Kidney (tissue), 13 donors: ENCODE measurements at regions not wholly inside any gene's neighbourhood (a gene's known extent, or its start where the extent isn't known, plus 50 kb on each side); places are given as distances from the start of the nearest gene placed in this dataset.

Experiments used
- DNase-seq, 5 donors: peaks; one replicate each; pipeline ENCODE4 v3.0.0-alpha.2; 2013 to 2020
- FAIRE-seq: peaks from 2 replicates; lab custom pipeline; 2012; peaks lifted over from hg19 to GRCh38; lab: Jason Lieb, UNC
- H3K27ac ChIP-seq, 2 donors: one replicate each; pipeline ENCODE4 v1.7.0; 2013; ENCODE audit warnings: low read depth in 2 of 2, low read length in 2 of 2, inconsistent platforms in 1 of 2
- H3K27me3 ChIP-seq: one replicate; pipeline ENCODE4 v1.7.1; 2013; ENCODE audit warnings: low read length, inconsistent platforms; ENCODE audit not compliant: control insufficient read depth, insufficient read depth
- H3K36me3 ChIP-seq, 3 donors: one replicate each; pipeline versions ENCODE4 v1.7.0 to v1.7.1; 2013; ENCODE audit warnings: low read length in 3 of 3, control low read depth in 1 of 3, inconsistent platforms in 1 of 3; ENCODE audit not compliant: insufficient read depth in 3 of 3, control insufficient read depth in 2 of 3
- H3K4me1 ChIP-seq, 3 donors: one replicate each; pipeline versions ENCODE4 v1.7.0 to v1.7.1; 2013; ENCODE audit warnings: low read length in 3 of 3, inconsistent platforms in 1 of 3, low read depth in 1 of 3; ENCODE audit not compliant: control insufficient read depth in 2 of 3, insufficient read depth in 2 of 3
- H3K4me3 ChIP-seq, 3 donors: one replicate each; pipeline versions ENCODE4 v1.7.0 to v1.8.1; 2013; ENCODE audit warnings: low read length in 3 of 3, control low read depth in 1 of 3, inconsistent platforms in 1 of 3
- H3K9ac ChIP-seq, 3 donors: one replicate each; pipeline versions ENCODE4 v1.7.0 to v1.7.1; 2013; ENCODE audit warnings: low read length in 3 of 3, control low read depth in 1 of 3, inconsistent platforms in 1 of 3
- H3K9me3 ChIP-seq, 3 donors: one replicate each; pipeline versions ENCODE4 v1.7.0 to v1.7.1; 2013; ENCODE audit warnings: low read length in 3 of 3, control low read depth in 1 of 3, inconsistent platforms in 1 of 3; ENCODE audit not compliant: control insufficient read depth in 2 of 3, insufficient read depth in 1 of 3
- intact Hi-C: fragments of 100-400 bp; cut with DNase I; formaldehyde crosslinking; loops from one replicate; pipeline ENCODE4 v1.11.1; 2022
- TF ChIP-seq, protein P1 (sequence below): IDR thresholded peaks from 3 replicates; pipeline ENCODE4 v1.5.1; 2012; ENCODE audit warnings: mild to moderate bottlenecking, moderate library complexity, borderline replicate concordance; ENCODE audit not compliant: insufficient read depth; ENCODE audit errors: extremely low read depth
- donor health status: control.
- donor health status: control.
- donor health status: control.
- donor health status: control.
- donor health status: control.
- donor health status: DM: yes; HTN: yes; CAD: no.
- donor health status: Normal renal cell carcinoma (clear cell type).

DNA sequence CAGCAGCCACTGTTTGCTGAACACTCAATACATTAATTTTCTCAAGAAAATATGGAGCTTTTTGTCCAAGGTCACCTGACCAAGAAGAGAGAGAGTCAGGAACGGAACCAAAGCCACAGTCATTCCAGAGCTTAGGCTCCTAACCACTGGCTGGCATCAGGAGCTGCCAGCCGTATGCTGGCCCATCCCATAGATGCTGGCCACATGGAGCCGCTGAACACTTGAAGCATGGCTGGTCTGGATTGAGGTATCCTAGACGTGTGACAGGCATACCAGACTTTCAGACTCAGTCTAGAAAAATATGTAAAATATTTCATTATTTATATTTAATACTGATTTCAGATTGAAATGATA lies 458.7 kb downstream of the MATN1 start:
- Histone ChIP-seq H3K4me3 (no peak overlapping the region), H3K27me3 (no peaks in the 10 kb centered on the region), H3K9ac (no peak overlapping the region), H3K27ac (no peak overlapping the region), H3K36me3 (no peaks in the 10 kb centered on the region), H3K4me1 (no peaks in the 10 kb centered on the region), H3K9me3 (no peaks in the 10 kb centered on the region)
- TF ChIP-seq, protein P1, sequence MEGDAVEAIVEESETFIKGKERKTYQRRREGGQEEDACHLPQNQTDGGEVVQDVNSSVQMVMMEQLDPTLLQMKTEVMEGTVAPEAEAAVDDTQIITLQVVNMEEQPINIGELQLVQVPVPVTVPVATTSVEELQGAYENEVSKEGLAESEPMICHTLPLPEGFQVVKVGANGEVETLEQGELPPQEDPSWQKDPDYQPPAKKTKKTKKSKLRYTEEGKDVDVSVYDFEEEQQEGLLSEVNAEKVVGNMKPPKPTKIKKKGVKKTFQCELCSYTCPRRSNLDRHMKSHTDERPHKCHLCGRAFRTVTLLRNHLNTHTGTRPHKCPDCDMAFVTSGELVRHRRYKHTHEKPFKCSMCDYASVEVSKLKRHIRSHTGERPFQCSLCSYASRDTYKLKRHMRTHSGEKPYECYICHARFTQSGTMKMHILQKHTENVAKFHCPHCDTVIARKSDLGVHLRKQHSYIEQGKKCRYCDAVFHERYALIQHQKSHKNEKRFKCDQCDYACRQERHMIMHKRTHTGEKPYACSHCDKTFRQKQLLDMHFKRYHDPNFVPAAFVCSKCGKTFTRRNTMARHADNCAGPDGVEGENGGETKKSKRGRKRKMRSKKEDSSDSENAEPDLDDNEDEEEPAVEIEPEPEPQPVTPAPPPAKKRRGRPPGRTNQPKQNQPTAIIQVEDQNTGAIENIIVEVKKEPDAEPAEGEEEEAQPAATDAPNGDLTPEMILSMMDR, result no peak
- DNase-seq (no peak), FAIRE-seq (no peak)
- intact Hi-C loops, result no loop called here

DNA sequence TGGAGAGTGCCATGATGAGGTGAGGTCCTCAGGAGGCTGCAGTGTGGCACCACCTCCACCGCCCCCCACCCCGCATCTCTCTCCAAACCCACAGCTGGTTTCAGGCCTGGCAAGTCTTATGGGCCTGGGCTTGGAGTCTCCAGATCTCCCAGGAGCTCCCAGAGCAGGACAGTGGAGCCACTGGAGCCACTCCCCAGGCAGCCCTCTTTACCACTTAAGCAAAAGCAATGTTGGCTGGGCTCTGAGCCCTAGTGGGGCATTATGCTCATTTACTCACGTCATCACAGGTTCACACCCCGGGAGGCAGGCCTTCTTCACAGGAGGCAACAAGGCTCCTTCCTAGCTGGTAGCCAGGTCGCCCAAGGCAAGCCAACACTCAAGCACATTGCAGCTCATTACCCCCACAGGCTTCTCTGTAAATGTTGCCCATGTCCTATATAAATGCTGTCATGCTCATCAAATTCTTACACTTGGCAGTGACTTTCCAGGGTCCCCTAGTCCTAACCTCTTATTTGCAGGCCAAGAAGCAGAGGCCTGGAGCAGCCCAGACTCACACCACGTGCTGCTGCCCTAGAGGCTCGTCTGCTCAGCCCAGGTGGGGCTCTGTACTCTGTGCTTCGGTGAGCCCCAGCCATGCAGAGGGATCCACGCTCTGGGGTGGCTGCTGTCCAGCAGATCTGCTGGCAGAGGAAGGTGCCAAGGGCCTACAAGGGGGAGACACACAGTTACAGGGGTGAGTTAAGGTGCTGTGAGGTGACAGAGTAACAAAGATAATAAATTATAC lies 459.3 kb downstream of the MATN1 start:
- no peaks in the 10 kb centered on the region for H3K36me3 ChIP-seq
- no peaks in the 10 kb centered on the region for H3K4me1 ChIP-seq
- H3K27me3 ChIP-seq, result no peaks in the 10 kb centered on the region
- intact Hi-C loops, result no loop called here
- DNase-seq (peak in 3 of 5 donors; percentile 21 to 35 (median 29)), FAIRE-seq (no peak)
- H3K27ac ChIP-seq, result no peak overlapping the region
- TF ChIP-seq, protein P1, result no peak
- no peaks in the 10 kb centered on the region for H3K9me3 ChIP-seq
- no peak overlapping the region for H3K4me3 ChIP-seq
- no peak overlapping the region for H3K9ac ChIP-seq

DNA sequence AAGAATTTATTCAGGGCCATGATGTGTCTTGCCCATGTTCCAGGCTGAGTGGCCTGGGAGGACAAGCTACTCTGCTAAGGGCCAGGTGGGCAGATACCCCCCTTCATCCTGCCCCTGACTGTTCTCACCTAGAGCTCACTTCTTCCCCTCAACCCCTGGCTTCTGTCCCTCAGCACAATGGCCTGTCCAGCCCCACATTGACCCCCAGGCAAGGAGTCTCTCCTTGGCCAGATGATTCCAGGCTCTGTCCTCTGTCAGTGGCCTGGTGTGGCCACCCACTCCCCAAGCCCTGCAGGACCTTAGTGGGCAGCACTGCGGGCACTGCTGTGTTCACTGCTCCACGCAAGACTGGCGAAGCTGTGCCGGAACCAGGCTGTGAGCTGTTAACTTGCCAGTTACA lies 460.0 kb downstream of the MATN1 start:
- Histone ChIP-seq H3K4me1 (no peaks in the 10 kb centered on the region), H3K27ac (no peak overlapping the region), H3K27me3 (no peaks in the 10 kb centered on the region), H3K9me3 (no peaks in the 10 kb centered on the region), H3K4me3 (no peak overlapping the region), H3K9ac (no peak overlapping the region), H3K36me3 (no peaks in the 10 kb centered on the region)
- intact Hi-C loops, result no loop called here
- no peak for DNase-seq
- FAIRE-seq, result no peak
- TF ChIP-seq, protein P1, result no peak

DNA sequence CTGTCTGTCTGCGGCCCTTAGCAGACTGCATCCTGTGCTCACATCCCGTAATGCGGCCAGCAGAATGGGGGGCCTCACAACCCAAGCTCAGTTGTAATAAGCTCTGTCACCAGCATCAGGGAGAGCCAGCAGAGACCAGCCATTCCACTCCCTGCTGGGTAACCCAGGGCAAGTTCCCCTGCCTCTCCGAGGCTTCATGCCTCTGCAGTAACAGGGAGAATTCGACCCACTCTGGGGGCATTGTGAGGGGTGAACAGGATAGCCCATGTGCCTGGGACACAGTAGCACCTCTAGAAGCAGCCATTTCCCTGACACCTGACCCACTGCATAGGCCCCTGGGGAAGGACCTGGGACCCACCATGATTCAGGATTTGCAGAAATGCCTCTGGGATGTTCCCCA lies 461.2 kb downstream of the MATN1 start:
- Histone ChIP-seq H3K27ac (no peak overlapping the region), H3K36me3 (no peaks in the 10 kb centered on the region), H3K9ac (no peak overlapping the region), H3K27me3 (no peaks in the 10 kb centered on the region), H3K4me3 (no peak overlapping the region), H3K9me3 (no peaks in the 10 kb centered on the region), H3K4me1 (no peaks in the 10 kb centered on the region)
- TF ChIP-seq, protein P1, result no peak
- DNase-seq (no peak), FAIRE-seq (no peak)
- intact Hi-C loops, result no loop called here
